Astrocyte of the cerebellum (primary cell): ENCODE measurements at regions not wholly inside any gene's neighbourhood (a gene's known extent, or its start where the extent isn't known, plus 50 kb on each side); places are given as distances from the start of the nearest gene placed in this dataset.

Source experiments
- DNase-seq: peaks from one replicate; pipeline ENCODE4 v3.0.0-alpha.2; 2011; ENCODE audit warnings: low read depth
- H3K4me3 ChIP-seq: 2 replicates; pipeline ENCODE4 v1.5.1; 2011; ENCODE audit warnings: mild to moderate bottlenecking, low read depth, low read length, moderate library complexity
- in situ Hi-C: cut with HindIII; loops from 2 replicates; pipeline ENCODE4 v1.10.0; 2017; ENCODE audit warnings: low sequenced_read_pairs
- TF ChIP-seq, protein P1 (sequence below): IDR thresholded peaks from 2 replicates; pipeline ENCODE4 v1.5.1; 2012; ENCODE audit warnings: low read length, low read depth, moderate library complexity, mild to moderate bottlenecking; ENCODE audit errors: missing control alignments

DNA sequence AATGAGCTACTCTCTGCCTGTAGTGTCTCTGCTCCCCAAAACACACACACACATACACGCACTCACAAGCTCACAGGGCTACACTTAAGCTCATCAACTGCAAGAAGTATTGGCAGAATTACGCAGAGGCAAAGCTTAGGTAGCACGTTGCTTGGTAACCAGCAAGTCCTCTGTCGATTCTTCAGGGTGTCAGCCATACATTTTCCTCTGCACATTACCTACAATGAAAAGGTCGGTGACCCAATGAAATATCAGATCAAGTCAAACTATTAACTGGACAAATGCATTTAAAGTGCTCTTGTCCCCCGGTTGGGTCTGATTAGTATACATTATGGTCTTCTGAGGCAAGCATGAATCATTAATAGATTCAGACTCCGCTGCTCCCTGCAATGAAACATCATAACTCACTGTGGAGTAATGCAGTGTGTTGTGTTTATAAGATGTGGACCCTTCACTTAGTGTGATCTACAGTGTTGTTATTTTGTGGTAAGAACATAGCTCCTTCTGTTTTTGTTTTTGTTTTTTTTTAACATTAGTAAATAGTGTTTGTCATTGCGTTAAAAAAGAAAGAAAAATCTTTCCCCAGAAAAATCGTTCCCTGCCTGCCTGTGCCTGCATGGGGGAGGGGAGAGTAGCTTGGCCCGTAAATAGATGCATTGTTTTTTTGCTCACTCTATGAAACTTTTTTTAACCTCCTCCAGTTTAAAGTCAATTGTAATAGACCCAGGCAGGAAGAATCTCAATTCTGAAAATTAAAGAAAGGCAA lies 325.5 kb downstream of the SFMBT2 start:
- TF ChIP-seq, protein P1, sequence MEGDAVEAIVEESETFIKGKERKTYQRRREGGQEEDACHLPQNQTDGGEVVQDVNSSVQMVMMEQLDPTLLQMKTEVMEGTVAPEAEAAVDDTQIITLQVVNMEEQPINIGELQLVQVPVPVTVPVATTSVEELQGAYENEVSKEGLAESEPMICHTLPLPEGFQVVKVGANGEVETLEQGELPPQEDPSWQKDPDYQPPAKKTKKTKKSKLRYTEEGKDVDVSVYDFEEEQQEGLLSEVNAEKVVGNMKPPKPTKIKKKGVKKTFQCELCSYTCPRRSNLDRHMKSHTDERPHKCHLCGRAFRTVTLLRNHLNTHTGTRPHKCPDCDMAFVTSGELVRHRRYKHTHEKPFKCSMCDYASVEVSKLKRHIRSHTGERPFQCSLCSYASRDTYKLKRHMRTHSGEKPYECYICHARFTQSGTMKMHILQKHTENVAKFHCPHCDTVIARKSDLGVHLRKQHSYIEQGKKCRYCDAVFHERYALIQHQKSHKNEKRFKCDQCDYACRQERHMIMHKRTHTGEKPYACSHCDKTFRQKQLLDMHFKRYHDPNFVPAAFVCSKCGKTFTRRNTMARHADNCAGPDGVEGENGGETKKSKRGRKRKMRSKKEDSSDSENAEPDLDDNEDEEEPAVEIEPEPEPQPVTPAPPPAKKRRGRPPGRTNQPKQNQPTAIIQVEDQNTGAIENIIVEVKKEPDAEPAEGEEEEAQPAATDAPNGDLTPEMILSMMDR: no peak
- H3K4me3 ChIP-seq: no peak overlapping the region
- no peak for DNase-seq
- in situ Hi-C loops: no loop called here

DNA sequence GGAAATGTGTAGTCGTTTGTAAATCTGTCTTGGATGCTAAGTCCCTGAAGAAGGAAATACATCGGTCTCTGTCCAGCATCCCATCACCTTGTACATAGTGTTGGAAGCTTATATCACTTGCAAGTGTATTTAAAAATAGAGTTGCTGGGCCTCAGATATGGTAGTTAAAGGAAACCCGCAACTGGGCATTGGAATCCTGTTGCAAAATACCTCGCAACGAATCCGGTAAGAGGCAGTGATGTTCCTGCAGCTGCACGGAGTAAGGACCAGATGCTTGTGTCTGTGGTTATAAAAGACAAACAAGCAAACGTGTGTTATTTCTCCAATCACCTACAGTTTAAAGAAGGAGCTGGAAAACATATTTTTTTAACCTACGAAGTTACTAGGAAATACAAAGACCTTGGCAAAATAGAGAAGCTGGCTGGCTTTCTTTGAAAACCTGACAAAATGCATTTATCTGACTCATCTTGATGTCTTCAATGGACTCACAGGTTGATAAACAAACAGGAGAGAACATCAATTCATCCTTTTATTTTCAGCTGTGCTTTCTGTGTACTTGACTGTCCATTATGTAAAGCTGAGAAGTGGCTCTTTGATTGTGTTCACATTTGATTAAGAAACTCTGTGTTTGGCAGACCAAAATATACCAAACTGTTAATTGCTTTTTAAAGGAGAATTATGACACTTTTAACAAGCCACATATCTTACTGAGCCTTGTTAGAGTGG lies 326.4 kb downstream of the SFMBT2 start:
- no peak overlapping the region for H3K4me3 ChIP-seq
- TF ChIP-seq, protein P1: no peak
- in situ Hi-C loops: no loop called here
- no peak for DNase-seq

DNA sequence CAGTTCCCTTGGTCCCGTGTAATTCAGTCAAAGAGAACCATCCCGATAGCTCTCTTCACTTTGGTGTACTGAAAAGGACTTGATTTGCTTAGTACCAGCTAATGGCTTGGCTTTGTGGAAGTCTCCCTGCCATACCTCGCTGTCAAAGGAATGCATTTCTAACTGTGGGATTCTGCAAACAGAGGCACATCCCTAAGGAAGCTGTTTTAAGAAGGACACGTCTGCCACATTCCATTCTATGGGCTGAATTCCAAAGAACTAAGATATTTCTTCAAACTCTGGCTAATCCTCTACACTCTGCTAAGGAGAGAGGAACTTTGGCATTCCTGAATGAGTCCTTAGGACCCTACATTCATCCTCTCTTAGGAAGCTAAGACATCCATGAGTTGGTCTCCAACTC lies 327.9 kb downstream of the SFMBT2 start:
- H3K4me3 ChIP-seq: no peak overlapping the region
- in situ Hi-C loops: no loop called here
- TF ChIP-seq, protein P1: no peak
- no peak for DNase-seq

DNA sequence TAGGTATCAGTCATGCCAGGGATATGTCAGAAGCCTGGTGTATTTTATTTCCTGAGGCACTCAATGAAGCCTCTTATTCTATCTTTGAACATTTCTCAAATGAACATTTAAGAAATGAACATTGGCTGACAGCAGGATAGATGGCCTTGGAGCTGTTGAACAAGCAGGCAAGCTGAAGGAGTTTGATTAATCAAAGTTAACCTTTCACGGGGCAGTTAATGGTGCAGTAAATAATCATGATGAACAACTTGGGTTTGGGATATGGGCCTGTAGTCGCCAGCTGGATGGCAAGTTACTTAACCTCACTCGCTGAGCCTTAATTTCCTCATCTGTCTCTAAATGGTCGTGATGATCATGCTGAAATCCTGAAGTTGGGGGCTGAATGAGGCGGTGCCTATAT lies 333.0 kb downstream of the SFMBT2 start:
- TF ChIP-seq, protein P1: no peak
- no peak overlapping the region for H3K4me3 ChIP-seq
- in situ Hi-C loops: no loop called here

DNA sequence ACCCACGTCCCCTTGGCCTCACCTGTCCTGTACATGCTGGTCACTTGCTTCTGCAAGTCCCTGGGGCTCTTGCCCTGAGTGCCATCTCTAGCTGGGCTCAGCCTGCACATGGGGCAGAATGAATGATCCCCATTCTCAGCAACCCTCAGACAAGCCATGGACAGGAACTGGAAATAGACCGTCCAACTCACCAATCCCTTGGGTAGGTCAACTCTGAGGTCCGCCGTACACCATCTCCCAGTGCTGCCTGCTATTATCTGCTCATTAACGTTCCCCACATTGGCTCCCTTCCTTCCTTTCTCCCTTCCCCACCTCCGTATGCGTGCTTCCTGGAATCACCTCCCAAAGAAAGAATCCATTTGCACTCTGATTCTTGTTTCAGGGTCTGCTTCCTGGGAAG lies 335.0 kb downstream of the SFMBT2 start:
- TF ChIP-seq, protein P1: no peak
- in situ Hi-C loops: no loop called here
- no peak for DNase-seq
- H3K4me3 ChIP-seq: no peak overlapping the region

More for the DNA sequence above, 333.0 kb downstream of the SFMBT2 start:
- DNase-seq: no peak

DNA sequence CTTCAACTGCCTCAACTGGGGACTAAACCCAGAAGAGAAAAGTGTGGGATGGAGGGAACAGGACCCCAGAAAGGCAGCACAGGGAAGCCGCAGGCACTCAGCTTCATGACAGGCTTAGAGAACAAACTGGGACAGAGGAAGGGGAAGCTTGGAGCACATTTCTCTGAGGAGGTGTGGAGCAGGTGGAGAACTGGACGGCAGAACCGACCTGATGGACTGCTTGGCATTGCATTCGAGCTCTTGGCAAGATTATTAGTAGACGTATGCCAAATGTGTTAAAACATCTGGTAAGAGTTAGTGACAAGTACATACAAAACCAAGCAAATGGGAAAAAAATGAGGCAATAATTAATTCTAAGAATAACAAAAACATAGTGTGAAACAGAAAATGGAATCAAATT lies 335.7 kb downstream of the SFMBT2 start:
- in situ Hi-C loops: no loop called here

More for the DNA sequence above, 335.7 kb downstream of the SFMBT2 start:
- TF ChIP-seq, protein P1: no peak
- H3K4me3 ChIP-seq: no peak overlapping the region
- no peak for DNase-seq
